HG03064 (cell line): ENCODE measurements at regions not wholly inside any gene's neighbourhood (a gene's known extent, or its start where the extent isn't known, plus 50 kb on each side); places are given as distances from the start of the nearest gene placed in this dataset.

Experiments
- ATAC-seq: cut with Tn5 transposase; IDR thresholded peaks from one replicate; pipeline ENCODE4 v1.9.1; 2021; ENCODE audit warnings: low read depth; ENCODE audit not compliant: unreplicated experiment

DNA sequence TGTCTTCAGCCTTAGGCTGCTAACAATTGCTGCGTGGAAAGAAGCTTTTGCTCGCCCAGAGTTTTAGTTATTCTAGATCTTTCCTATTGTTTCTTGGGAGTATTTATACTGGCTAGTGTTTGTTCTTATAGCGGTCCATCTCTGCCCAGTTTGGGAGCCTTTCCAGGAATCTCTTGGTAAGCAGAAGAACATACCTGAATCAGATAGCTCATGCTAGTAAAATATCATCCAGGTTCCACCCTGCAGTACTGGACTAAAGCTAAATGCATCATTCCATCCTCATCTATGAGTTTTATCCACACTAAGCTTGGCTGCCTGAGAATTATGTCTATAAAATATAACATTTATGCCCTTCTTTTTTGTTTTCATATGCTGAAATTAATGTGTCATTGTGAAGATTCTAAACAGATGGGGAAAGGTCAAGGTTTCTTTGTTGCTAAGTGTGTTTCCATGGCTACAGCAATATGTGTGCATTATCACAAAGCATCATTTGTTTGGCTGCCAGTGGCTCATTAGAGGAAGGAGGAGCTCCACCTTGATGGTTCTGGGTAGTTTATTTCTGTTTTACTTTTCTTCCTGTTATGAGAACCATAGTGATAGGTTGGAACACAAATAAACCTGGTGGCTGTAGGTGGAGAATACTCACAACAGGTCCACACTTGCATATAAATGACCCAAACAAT lies 182.8 kb downstream of the PIK3C3 start:
- ATAC-seq: no peak

GRCh38 chr18:42141439-42141838 lies 186.4 kb downstream of the PIK3C3 start:
- no peak for ATAC-seq

- ATAC-seq: no peak
Measured at GRCh38 chr18:42155024-42155423, 200.0 kb downstream of the PIK3C3 start.

DNA sequence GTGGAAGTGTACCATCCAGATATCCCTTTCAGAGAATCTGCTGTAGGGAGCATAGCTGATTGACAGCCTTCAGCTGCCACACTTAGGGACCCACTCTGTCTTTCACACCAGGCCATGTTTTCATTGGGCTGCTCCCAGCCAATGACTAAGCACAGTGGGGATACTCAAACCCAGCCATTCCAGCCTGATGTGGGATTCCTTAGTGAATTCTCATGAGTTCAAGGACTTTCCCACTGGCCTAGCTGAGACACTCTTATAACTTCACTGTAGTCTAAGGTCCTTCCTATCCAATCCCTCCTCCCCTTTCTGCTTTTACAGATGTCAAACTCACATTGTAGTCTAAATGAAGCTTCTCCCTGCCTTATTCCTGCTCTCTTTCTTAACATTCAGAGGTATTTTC lies 201.2 kb downstream of the PIK3C3 start:
- no peak for ATAC-seq

DNA sequence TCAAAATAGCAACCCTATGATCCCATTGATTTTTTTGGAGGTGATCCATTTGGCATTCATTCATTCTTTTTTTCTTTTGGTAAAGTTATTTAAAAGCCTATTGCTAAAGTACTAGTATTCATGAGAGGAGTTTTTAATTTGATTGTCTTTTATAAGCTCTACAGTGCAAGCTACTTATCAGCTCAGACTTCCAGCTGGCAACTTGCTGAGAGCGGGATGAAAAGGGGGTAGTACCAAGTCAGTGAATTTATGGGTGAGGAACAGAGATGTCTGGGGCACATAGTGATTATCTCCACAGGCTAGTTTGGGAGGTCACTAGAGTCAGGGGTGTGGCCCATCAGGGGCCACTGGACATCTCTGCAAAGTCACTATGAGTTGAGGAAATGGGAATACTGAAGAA lies 202.4 kb downstream of the PIK3C3 start:
- no peak for ATAC-seq

DNA sequence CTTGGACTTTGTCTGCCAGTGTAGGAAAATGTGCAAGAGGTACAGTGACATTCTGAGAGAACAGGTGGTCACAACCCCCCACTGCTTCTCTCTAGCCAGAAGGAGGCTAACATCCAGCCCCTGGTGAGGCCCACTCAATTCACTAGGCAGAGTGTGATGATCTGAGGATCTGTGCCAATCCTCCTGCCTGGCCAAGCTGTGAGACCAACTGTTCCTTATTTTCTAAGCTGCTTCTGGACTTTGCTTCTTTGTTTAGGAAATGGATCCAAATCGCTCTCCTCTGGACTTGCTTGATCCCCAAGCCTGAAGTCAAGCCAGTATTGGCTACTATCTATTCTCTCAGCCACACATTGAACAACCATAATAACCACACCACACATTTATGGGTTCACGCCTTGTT lies 202.8 kb downstream of the PIK3C3 start:
- no peak for ATAC-seq

GRCh38 chr18:42159146-42159545 lies 204.1 kb downstream of the PIK3C3 start:
- ATAC-seq: no peak

- ATAC-seq: no peak
Measured at GRCh38 chr18:42163321-42163720, 208.3 kb downstream of the PIK3C3 start.

GRCh38 chr18:42164556-42164955 lies 209.5 kb downstream of the PIK3C3 start:
- ATAC-seq: no peak

- no peak for ATAC-seq
Measured at GRCh38 chr18:42165922-42166513, 211.0 kb downstream of the PIK3C3 start.

GRCh38 chr18:42168487-42168886 lies 213.5 kb downstream of the PIK3C3 start:
- ATAC-seq: no peak

DNA sequence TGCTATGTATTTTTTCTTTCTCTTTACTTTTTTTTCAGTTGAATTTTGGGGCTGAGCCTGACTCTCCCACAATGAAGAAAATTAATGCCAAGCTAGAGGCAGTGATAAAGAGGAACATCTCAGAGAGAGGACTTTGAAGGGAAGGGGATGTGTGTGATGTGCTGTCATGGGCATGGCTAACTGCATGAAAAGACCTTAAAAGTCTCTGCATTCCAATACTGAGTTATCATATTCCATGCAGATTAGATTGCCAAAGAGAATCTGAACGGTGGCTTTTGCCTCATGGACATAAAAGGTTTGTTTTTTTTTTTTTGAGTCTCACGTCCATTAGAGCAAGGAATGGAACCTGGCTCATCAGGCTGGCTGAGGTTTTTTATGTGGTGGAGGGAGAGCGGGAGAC lies 213.9 kb downstream of the PIK3C3 start:
- ATAC-seq: no peak

DNA sequence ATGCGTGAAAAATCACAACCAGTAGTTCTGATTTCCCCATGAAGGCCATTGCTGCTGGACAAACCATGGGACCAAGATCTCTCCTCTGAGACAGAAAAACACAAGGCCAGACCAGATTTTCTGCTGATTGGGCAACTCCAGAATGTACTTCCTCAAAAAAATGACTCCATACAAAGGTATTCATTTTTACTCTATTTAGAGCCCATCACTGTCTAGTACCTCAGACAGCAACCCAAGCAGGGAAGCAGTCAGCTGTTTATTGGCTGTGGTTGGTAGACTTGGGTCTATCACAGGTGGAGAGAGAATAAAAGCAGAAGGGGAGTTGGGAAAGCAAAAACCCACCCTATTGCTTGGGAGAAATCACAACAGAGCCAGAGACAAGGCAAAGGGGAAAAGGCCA lies 219.9 kb downstream of the PIK3C3 start:
- ATAC-seq: no peak

GRCh38 chr18:42176599-42176998 lies 221.6 kb downstream of the PIK3C3 start:
- ATAC-seq: no peak

GRCh38 chr18:42177390-42177789 lies 222.4 kb downstream of the PIK3C3 start:
- ATAC-seq: no peak

- no peak for ATAC-seq
Measured at GRCh38 chr18:42178376-42179080, 223.5 kb downstream of the PIK3C3 start.

- no peak for ATAC-seq
Measured at GRCh38 chr18:42179542-42180121, 224.6 kb downstream of the PIK3C3 start.

- no peak for ATAC-seq
Measured at GRCh38 chr18:42181474-42181873, 226.4 kb downstream of the PIK3C3 start.

DNA sequence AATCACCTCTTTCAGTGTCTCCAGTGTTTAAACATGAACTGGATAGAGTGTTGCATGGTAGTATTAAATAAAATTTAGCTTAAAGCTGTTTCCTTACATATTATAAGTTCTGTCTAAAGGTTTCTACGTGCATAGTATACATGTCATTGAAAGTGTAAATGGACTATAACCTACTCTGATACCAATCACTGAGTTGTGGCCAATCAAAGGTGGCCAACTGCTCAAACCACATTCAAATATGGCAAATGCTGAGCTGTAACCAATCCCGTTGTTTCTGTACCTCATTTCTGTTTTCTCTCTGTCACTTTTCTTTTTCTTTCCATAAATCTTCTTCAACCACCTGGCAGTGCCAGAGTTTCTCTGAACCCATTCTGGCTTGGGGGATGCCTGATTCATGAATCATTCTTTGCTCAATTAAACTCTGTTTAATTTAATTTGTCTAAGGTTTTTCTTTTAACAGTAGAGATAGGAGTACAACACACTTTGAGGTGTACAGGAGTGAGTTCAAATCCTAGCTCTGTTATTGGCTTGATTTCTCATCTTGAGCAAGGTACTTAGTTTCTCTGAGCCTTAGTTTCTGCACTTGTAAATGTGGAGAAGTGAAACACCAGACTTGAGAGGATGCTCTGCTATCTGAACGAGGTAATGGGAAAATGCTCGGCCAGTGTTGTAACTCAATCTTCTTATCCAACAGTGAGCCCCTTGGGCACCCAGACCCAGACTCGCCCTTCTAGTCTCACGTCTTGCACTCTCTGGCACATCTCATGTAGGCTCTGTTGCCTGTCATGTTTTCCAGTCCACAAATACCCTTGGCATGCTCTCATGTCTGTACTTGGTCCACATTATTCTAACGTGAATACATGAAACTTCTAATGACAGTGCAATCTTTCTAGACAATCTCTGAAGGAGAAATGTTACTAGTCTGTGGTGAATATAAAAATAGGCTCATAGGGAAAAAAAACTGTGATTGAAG lies 228.0 kb downstream of the PIK3C3 start:
- no peak for ATAC-seq

GRCh38 chr18:42183746-42184145 lies 228.7 kb downstream of the PIK3C3 start:
- ATAC-seq: no peak
